Spinal cord (tissue), 9 donors: ENCODE measurements at regions not wholly inside any gene's neighbourhood (a gene's known extent, or its start where the extent isn't known, plus 50 kb on each side); places are given as distances from the start of the nearest gene placed in this dataset.
"Not testable (repeated sequence)": the region's sequence is repeated elsewhere in the genome, so short reads cannot be mapped to it uniquely, and the experiment has no call there.

Source experiments
- DNase-seq, 6 donors: peaks; one replicate each; pipeline versions ENCODE4 v3.0.0 to v3.0.0-alpha.2; 2013 to 2015; ENCODE audit warnings: low spot score in 6 of 6, low read depth in 4 of 6
- H3K27ac ChIP-seq: one replicate; pipeline ENCODE4 v1.5.1; 2013; ENCODE audit warnings: low read depth, low read length, control low read depth
- H3K27me3 ChIP-seq: one replicate; pipeline ENCODE4 v1.6.1; 2013; ENCODE audit warnings: low read length; ENCODE audit not compliant: control insufficient read depth, insufficient read depth
- H3K36me3 ChIP-seq: one replicate; pipeline ENCODE4 v1.6.1; 2013; ENCODE audit warnings: low read length; ENCODE audit not compliant: control insufficient read depth, insufficient read depth
- H3K4me1 ChIP-seq: one replicate; pipeline ENCODE4 v1.6.1; 2013; ENCODE audit warnings: low read length; ENCODE audit not compliant: control insufficient read depth, insufficient read depth
- H3K4me3 ChIP-seq: one replicate; pipeline ENCODE4 v1.5.1; 2013; ENCODE audit warnings: low read depth, low read length, control low read depth
- H3K9me3 ChIP-seq: one replicate; pipeline ENCODE4 v1.6.1; 2013; ENCODE audit warnings: low read length; ENCODE audit not compliant: control insufficient read depth, insufficient read depth
- WGBS: methylation state at CpG from one replicate; pipeline ENCODE4 v1.1.5; 2013; ENCODE audit warnings: missing lambda C conversion rate; ENCODE audit not compliant: insufficient coverage; 5-methylcytosine and 5-hydroxymethylcytosine counted together
- donor health status: healthy.

GRCh38 chr4:26204249-26204825 is 116.5 kb upstream of the RBPJ start:
- no peak overlapping the region for H3K4me3 ChIP-seq
- H3K4me1 ChIP-seq = peaks cover 6% of the 10 kb centered on the region
- H3K36me3 ChIP-seq = no peaks in the 10 kb centered on the region
- no peaks in the 10 kb centered on the region for H3K9me3 ChIP-seq
- no peaks in the 10 kb centered on the region for H3K27me3 ChIP-seq
- H3K27ac ChIP-seq = no peak overlapping the region
- 93% methylated on average over 6 of the region's 8 CpGs for WGBS
- DNase-seq = no peak

- no peaks in the 10 kb centered on the region for H3K27me3 ChIP-seq
- no peaks in the 10 kb centered on the region for H3K9me3 ChIP-seq
- H3K4me3 ChIP-seq = no peak overlapping the region
- H3K27ac ChIP-seq = no peak overlapping the region
- H3K4me1 ChIP-seq = peaks cover 6% of the 10 kb centered on the region
- WGBS = 52% methylated on average over 7 of the region's 7 CpGs
- peak in 1 of 6 donors; percentile 49 for DNase-seq
- no peaks in the 10 kb centered on the region for H3K36me3 ChIP-seq
Measured at GRCh38 chr4:26204911-26205370, 115.9 kb upstream of the RBPJ start.

- Histone ChIP-seq H3K27ac (no peak overlapping the region), H3K4me3 (no peak overlapping the region), H3K4me1 (peaks cover 6% of the 10 kb centered on the region), H3K9me3 (no peaks in the 10 kb centered on the region), H3K27me3 (no peaks in the 10 kb centered on the region), H3K36me3 (no peaks in the 10 kb centered on the region)
- no CpG with 5 or more reads among the region's 2 CpGs for WGBS
- DNase-seq = peak in 2 of 6 donors; percentile 52 to 94
Measured at GRCh38 chr4:26206339-26206738, 114.5 kb upstream of the RBPJ start.

GRCh38 chr4:26206999-26207398 is 113.8 kb upstream of the RBPJ start:
- Histone ChIP-seq H3K4me1 (peaks cover 6% of the 10 kb centered on the region), H3K36me3 (no peaks in the 10 kb centered on the region), H3K27ac (no peak overlapping the region), H3K27me3 (no peaks in the 10 kb centered on the region), H3K4me3 (no peak overlapping the region), H3K9me3 (no peaks in the 10 kb centered on the region)
- DNase-seq = peak in 1 of 6 donors; percentile 43
- WGBS = no CpG with 5 or more reads among the region's 3 CpGs

GRCh38 chr4:26207631-26208030 is 113.2 kb upstream of the RBPJ start:
- Histone ChIP-seq H3K27ac (no peak overlapping the region), H3K36me3 (no peaks in the 10 kb centered on the region), H3K4me3 (no peak overlapping the region), H3K9me3 (no peaks in the 10 kb centered on the region), H3K4me1 (peaks cover 6% of the 10 kb centered on the region), H3K27me3 (no peaks in the 10 kb centered on the region)
- WGBS = 92% methylated on average over 3 of the region's 3 CpGs
- DNase-seq = no peak

GRCh38 chr4:26208237-26208994 is 112.4 kb upstream of the RBPJ start:
- 8% methylated on average over 2 of the region's 2 CpGs for WGBS
- no peak for DNase-seq
- no peaks in the 10 kb centered on the region for H3K9me3 ChIP-seq
- H3K27me3 ChIP-seq = no peaks in the 10 kb centered on the region
- no peak overlapping the region for H3K4me3 ChIP-seq
- no peak overlapping the region for H3K27ac ChIP-seq
- no peaks in the 10 kb centered on the region for H3K36me3 ChIP-seq
- H3K4me1 ChIP-seq = peaks cover 6% of the 10 kb centered on the region

- H3K4me1 ChIP-seq, H3K36me3 ChIP-seq, H3K27me3 ChIP-seq, H3K27ac ChIP-seq, H3K9me3 ChIP-seq, DNase-seq, H3K4me3 ChIP-seq: not testable (repeated sequence)
- no CpG with 5 or more reads among the region's 1 CpG for WGBS
Measured at GRCh38 chr4:26209378-26209777, 111.4 kb upstream of the RBPJ start.

- no peaks in the 10 kb centered on the region for H3K27me3 ChIP-seq
- DNase-seq = no peak
- 100% methylated on average over 2 of the region's 2 CpGs for WGBS
- no peaks in the 10 kb centered on the region for H3K9me3 ChIP-seq
- H3K27ac ChIP-seq = no peak overlapping the region
- no peaks in the 10 kb centered on the region for H3K36me3 ChIP-seq
- H3K4me3 ChIP-seq = no peak overlapping the region
- H3K4me1 ChIP-seq = no peaks in the 10 kb centered on the region
Measured at GRCh38 chr4:26212528-26212927, 108.3 kb upstream of the RBPJ start.

GRCh38 chr4:26213317-26213716 is 107.5 kb upstream of the RBPJ start:
- no peak for DNase-seq
- Histone ChIP-seq H3K27me3 (no peaks in the 10 kb centered on the region), H3K9me3 (no peaks in the 10 kb centered on the region), H3K4me3 (no peak overlapping the region), H3K27ac (no peak overlapping the region), H3K36me3 (no peaks in the 10 kb centered on the region), H3K4me1 (peaks cover 2% of the 10 kb centered on the region)
- 100% methylated on average over 1 of the region's 1 CpG for WGBS

GRCh38 chr4:26214994-26215393 is 105.8 kb upstream of the RBPJ start:
- DNase-seq = no peak
- Histone ChIP-seq H3K4me1 (peaks cover 6% of the 10 kb centered on the region), H3K36me3 (no peaks in the 10 kb centered on the region), H3K4me3 (no peak overlapping the region), H3K9me3 (no peaks in the 10 kb centered on the region), H3K27ac (no peak overlapping the region), H3K27me3 (no peaks in the 10 kb centered on the region)
